ENCODE measurements at regions not wholly inside any gene's neighbourhood (a gene's known extent, or its start where the extent isn't known, plus 50 kb on each side); places are given as distances from the start of the nearest gene placed in this dataset.

DNA sequence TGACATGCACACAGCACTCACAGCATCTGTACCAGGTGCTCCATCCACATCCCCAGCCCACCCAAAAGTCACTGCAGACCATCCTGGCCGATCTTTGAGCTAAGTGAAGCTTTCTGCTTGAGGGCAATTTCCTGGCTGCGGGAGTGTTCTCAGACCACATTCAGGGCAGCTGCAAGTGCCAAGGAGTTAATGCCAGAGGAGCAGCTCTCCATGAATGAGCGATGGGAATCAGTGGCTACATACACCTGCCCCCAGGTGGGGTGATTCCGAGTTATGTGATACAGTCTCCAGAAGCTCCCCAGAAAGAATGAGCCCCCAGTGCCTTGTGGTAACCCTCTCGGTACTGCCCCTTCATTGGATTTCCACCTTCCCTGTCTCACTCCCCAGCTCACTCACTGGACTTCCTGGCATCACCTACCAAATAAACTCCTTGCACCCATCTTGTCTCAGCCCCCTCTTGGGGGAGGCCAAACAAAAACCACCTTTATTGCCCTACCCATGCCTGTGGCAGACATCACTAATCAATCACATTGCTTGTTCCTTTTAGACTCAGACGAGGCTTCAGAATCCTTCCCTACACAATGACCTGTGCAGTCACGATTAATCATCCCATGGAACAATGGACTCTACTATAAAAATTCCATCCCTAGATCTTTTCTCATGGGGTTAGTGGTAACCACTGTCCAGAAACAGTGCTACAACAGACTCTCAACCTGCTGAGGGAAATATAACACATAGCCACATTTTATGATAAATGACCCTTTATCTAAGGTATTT, 121.1 kb downstream of the IRX5 start:
- TF ChIP-seq, protein P1, sequence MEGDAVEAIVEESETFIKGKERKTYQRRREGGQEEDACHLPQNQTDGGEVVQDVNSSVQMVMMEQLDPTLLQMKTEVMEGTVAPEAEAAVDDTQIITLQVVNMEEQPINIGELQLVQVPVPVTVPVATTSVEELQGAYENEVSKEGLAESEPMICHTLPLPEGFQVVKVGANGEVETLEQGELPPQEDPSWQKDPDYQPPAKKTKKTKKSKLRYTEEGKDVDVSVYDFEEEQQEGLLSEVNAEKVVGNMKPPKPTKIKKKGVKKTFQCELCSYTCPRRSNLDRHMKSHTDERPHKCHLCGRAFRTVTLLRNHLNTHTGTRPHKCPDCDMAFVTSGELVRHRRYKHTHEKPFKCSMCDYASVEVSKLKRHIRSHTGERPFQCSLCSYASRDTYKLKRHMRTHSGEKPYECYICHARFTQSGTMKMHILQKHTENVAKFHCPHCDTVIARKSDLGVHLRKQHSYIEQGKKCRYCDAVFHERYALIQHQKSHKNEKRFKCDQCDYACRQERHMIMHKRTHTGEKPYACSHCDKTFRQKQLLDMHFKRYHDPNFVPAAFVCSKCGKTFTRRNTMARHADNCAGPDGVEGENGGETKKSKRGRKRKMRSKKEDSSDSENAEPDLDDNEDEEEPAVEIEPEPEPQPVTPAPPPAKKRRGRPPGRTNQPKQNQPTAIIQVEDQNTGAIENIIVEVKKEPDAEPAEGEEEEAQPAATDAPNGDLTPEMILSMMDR (IDR thresholded peaks at IDR 0.05), result no peak
- TF ChIP-seq POLR2A (IDR thresholded peaks at IDR 0.05) (no peak), EP300 (IDR thresholded peaks at IDR 0.05) (no peak)

Measured in tibial nerve (tissue), 4 donors.